ENCODE measurements at regions not wholly inside any gene's neighbourhood (a gene's known extent, or its start where the extent isn't known, plus 50 kb on each side); places are given as distances from the start of the nearest gene placed in this dataset.

DNA sequence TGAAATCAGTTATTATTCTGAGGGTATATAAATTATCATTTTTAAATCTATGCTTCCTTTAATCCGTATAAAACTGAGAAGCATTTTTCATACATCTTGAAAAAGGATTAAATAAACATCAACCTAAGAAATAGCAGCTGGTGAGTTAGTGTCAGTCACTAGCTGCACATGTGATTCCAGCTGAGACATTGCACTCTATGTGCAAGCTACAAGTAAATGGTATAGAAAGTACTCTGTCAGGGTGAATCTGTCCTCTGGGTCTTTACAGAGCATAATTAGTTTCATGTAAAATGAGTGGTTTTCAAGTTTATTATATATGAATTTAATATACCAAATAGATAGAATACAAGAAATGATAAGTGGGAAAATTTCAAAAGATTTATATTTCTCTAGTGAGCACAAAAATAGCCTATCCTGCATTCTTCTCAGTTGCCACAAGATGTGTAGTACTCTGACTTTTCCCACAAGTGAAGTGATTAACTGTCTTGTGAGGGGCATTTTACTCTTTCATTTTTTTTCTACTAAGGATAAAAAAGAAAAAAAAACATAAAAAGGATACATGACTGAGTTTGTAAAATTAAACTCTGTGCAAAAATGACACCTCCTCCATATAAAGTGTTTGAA is 1372.1 kb downstream of the PCDH9 start:
- TF ChIP-seq CTCF (IDR thresholded peaks at IDR 0.05), result no peak
- DNase-seq (no peak), ATAC-seq (no peak)
- H3K27ac ChIP-seq, result no peak overlapping the region
- intact Hi-C loops (cut with DNase I), result no loop called here
- H3K27me3 ChIP-seq (ENCODE audit: low read depth), result no peaks in the 10 kb centered on the region
- no peaks in the 10 kb centered on the region for H3K9me3 ChIP-seq
- H3K36me3 ChIP-seq, result no peaks in the 10 kb centered on the region
- no peak overlapping the region for H3K4me3 ChIP-seq
- no peaks in the 10 kb centered on the region for H3K4me1 ChIP-seq

GRCh38 chr13:65856431-65856830 is 1373.7 kb downstream of the PCDH9 start:
- no peak overlapping the region for H3K27ac ChIP-seq
- H3K4me3 ChIP-seq, result no peak overlapping the region
- no peaks in the 10 kb centered on the region for H3K36me3 ChIP-seq
- intact Hi-C loops (cut with DNase I), result no loop called here
- no peaks in the 10 kb centered on the region for H3K27me3 ChIP-seq (ENCODE audit: low read depth)
- no peak for ATAC-seq
- no peaks in the 10 kb centered on the region for H3K4me1 ChIP-seq
- no peak for TF ChIP-seq CTCF (IDR thresholded peaks at IDR 0.05)
- no peak for DNase-seq
- H3K9me3 ChIP-seq, result no peaks in the 10 kb centered on the region

- Histone ChIP-seq H3K4me3 (no peak overlapping the region), H3K36me3 (no peaks in the 10 kb centered on the region), H3K27ac (no peak overlapping the region), H3K4me1 (no peaks in the 10 kb centered on the region), H3K27me3 (ENCODE audit: low read depth) (no peaks in the 10 kb centered on the region), H3K9me3 (no peaks in the 10 kb centered on the region)
- TF ChIP-seq CTCF (IDR thresholded peaks at IDR 0.05), result no peak
- DNase-seq, result no peak
- ATAC-seq, result no peak
- intact Hi-C loops (cut with DNase I), result no loop called here
These were observed 1374.8 kb downstream of the PCDH9 start for GRCh38 chr13:65855242-65855805.

DNA sequence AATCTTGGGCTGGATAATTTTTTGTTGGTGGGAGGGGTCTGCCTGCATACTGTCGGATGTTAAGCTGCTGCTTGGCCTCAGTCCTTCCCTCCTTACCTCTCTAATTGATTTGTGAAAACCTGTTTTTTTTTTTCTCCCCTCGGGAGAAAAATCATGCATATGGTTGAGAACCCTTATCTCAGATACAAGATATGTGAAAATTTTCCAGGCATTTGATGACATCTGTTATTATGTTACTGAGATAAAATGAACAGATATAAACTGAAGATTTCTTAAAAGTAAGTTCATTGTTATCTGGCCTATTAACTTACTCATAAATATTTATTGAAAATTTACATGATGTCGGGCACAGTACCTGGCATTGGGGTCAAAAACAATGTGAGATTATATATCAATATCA is 1375.7 kb downstream of the PCDH9 start:
- Histone ChIP-seq H3K36me3 (no peaks in the 10 kb centered on the region), H3K9me3 (no peaks in the 10 kb centered on the region), H3K4me3 (no peak overlapping the region), H3K4me1 (no peaks in the 10 kb centered on the region), H3K27me3 (ENCODE audit: low read depth) (no peaks in the 10 kb centered on the region), H3K27ac (no peak overlapping the region)
- no peak for TF ChIP-seq CTCF (IDR thresholded peaks at IDR 0.05)
- intact Hi-C loops (cut with DNase I), result no loop called here
- DNase-seq (no peak), ATAC-seq (no peak)

- intact Hi-C loops (cut with DNase I), result no loop called here
- DNase-seq (no peak), ATAC-seq (peak; percentile 29 to 52)
- Histone ChIP-seq H3K27ac (no peak overlapping the region), H3K4me3 (no peak overlapping the region), H3K9me3 (no peaks in the 10 kb centered on the region), H3K27me3 (ENCODE audit: low read depth) (no peaks in the 10 kb centered on the region), H3K4me1 (no peaks in the 10 kb centered on the region), H3K36me3 (no peaks in the 10 kb centered on the region)
- no peak for TF ChIP-seq CTCF (IDR thresholded peaks at IDR 0.05)
These were observed 1385.8 kb downstream of the PCDH9 start for GRCh38 chr13:65844266-65844841.

All from lower lobe of right lung (tissue), 2 donors.